Ishikawa (cell line): ENCODE measurements at regions not wholly inside any gene's neighbourhood (a gene's known extent, or its start where the extent isn't known, plus 50 kb on each side); places are given as distances from the start of the nearest gene placed in this dataset.

Source experiments
- CEBPB ChIP-seq: IDR thresholded peaks from 2 replicates; pipeline ENCODE4 v1.6.1; 2012
- EP300 ChIP-seq: IDR thresholded peaks from 2 replicates; pipeline ENCODE4 v1.6.1; 2012; ENCODE audit warnings: borderline replicate concordance
- FOXM1 ChIP-seq: IDR thresholded peaks from 2 replicates; pipeline ENCODE4 v1.6.1; 2012; ENCODE audit warnings: low read depth, borderline replicate concordance
- TCF12 ChIP-seq: IDR thresholded peaks from 2 replicates; pipeline ENCODE4 v1.6.1; 2012; ENCODE audit warnings: low read depth
- TEAD4 ChIP-seq: IDR thresholded peaks from 2 replicates; pipeline ENCODE4 v1.6.1; 2012
- TF ChIP-seq, protein P1 (sequence below): IDR thresholded peaks from 2 replicates; pipeline ENCODE4 v1.6.1; 2012; ENCODE audit warnings: low read depth, mild to moderate bottlenecking
- TF ChIP-seq, protein P2 (sequence below): IDR thresholded peaks from 2 replicates; pipeline ENCODE4 v1.6.1; 2012

DNA sequence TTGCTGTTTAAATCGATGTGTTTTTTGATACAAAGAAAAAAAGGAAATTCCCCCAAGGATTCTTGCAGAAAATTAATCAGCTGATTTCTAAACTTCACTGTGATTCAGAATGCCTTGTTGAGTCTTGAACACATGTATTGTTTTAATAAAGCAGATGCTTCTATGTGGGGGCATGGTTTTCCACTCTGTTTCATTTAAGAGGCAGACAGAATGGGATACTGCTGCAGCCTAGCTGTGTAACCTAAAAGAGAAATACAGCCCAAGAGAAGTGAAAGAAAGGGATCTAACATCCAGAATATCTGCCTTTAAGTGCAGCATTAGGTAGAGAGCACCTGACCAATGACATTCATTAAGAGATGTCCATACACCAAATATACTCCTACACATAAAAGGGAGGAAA, 365.1 kb upstream of the CCNH start:
- TF ChIP-seq, protein P1, sequence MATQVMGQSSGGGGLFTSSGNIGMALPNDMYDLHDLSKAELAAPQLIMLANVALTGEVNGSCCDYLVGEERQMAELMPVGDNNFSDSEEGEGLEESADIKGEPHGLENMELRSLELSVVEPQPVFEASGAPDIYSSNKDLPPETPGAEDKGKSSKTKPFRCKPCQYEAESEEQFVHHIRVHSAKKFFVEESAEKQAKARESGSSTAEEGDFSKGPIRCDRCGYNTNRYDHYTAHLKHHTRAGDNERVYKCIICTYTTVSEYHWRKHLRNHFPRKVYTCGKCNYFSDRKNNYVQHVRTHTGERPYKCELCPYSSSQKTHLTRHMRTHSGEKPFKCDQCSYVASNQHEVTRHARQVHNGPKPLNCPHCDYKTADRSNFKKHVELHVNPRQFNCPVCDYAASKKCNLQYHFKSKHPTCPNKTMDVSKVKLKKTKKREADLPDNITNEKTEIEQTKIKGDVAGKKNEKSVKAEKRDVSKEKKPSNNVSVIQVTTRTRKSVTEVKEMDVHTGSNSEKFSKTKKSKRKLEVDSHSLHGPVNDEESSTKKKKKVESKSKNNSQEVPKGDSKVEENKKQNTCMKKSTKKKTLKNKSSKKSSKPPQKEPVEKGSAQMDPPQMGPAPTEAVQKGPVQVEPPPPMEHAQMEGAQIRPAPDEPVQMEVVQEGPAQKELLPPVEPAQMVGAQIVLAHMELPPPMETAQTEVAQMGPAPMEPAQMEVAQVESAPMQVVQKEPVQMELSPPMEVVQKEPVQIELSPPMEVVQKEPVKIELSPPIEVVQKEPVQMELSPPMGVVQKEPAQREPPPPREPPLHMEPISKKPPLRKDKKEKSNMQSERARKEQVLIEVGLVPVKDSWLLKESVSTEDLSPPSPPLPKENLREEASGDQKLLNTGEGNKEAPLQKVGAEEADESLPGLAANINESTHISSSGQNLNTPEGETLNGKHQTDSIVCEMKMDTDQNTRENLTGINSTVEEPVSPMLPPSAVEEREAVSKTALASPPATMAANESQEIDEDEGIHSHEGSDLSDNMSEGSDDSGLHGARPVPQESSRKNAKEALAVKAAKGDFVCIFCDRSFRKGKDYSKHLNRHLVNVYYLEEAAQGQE = no peak
- TF ChIP-seq FOXM1 (no peak), EP300 (no peak), TEAD4 (no peak), CEBPB (no peak), TCF12 (no peak)
- TF ChIP-seq, protein P2, sequence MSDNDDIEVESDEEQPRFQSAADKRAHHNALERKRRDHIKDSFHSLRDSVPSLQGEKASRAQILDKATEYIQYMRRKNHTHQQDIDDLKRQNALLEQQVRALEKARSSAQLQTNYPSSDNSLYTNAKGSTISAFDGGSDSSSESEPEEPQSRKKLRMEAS = no peak
